ENCODE measurements at regions not wholly inside any gene's neighbourhood (a gene's known extent, or its start where the extent isn't known, plus 50 kb on each side); places are given as distances from the start of the nearest gene placed in this dataset.

GRCh38 chr4:28973587-28974350 is 1746.4 kb upstream of the PCDH7 start:
- Histone ChIP-seq H3K36me3 (ENCODE audit: control insufficient read depth, low read length) (no peaks in the 10 kb centered on the region), H4K20me1 (ENCODE audit: control insufficient read depth, insufficient read depth, low read depth, low read length) (no peaks in the 10 kb centered on the region), H3K4me2 (ENCODE audit: low read length) (no peak overlapping the region), H3K4me1 (ENCODE audit: control insufficient read depth, low read length) (no peaks in the 10 kb centered on the region), H3K27ac (ENCODE audit: low read depth, low read length) (no peak overlapping the region), H3F3A (ENCODE audit: control insufficient read depth, insufficient read depth) (no peaks in the 10 kb centered on the region), H3K27me3 (ENCODE audit: control insufficient read depth, low read length) (no peaks in the 10 kb centered on the region), H3K9me3 (ENCODE audit: control insufficient read depth, insufficient read depth, low read length) (no peaks in the 10 kb centered on the region; the same call in 1 of the 2 replicates), H3K9me2 (replicated peaks; ENCODE audit: control insufficient read depth, low read length) (no peaks in the 10 kb centered on the region), H3K4me3 (ENCODE audit: low read length) (no peak overlapping the region), H3K79me2 (ENCODE audit: control insufficient read depth, low read length) (no peaks in the 10 kb centered on the region)
- TF ChIP-seq, protein P1, sequence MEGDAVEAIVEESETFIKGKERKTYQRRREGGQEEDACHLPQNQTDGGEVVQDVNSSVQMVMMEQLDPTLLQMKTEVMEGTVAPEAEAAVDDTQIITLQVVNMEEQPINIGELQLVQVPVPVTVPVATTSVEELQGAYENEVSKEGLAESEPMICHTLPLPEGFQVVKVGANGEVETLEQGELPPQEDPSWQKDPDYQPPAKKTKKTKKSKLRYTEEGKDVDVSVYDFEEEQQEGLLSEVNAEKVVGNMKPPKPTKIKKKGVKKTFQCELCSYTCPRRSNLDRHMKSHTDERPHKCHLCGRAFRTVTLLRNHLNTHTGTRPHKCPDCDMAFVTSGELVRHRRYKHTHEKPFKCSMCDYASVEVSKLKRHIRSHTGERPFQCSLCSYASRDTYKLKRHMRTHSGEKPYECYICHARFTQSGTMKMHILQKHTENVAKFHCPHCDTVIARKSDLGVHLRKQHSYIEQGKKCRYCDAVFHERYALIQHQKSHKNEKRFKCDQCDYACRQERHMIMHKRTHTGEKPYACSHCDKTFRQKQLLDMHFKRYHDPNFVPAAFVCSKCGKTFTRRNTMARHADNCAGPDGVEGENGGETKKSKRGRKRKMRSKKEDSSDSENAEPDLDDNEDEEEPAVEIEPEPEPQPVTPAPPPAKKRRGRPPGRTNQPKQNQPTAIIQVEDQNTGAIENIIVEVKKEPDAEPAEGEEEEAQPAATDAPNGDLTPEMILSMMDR (IDR thresholded peaks at IDR 0.05; ENCODE audit: low read depth, low read length, poor library complexity, severe bottlenecking), result no peak
- no peak for TF ChIP-seq EZH2phosphoT487 (IDR thresholded peaks at IDR 0.05; ENCODE audit: borderline replicate concordance, low read length)

GRCh38 chr4:28976369-28976768 is 1743.8 kb upstream of the PCDH7 start:
- Histone ChIP-seq H3K27me3 (ENCODE audit: control insufficient read depth, low read length) (no peaks in the 10 kb centered on the region), H3K79me2 (ENCODE audit: control insufficient read depth, low read length) (no peaks in the 10 kb centered on the region), H3K27ac (ENCODE audit: low read depth, low read length) (no peak overlapping the region), H4K20me1 (ENCODE audit: control insufficient read depth, insufficient read depth, low read depth, low read length) (no peaks in the 10 kb centered on the region), H3K4me3 (ENCODE audit: low read length) (no peak overlapping the region), H3K9me3 (ENCODE audit: control insufficient read depth, insufficient read depth, low read length) (no peaks in the 10 kb centered on the region), H3K36me3 (ENCODE audit: control insufficient read depth, low read length) (no peaks in the 10 kb centered on the region), H3K9me2 (replicated peaks; ENCODE audit: control insufficient read depth, low read length) (no peaks in the 10 kb centered on the region), H3K4me1 (ENCODE audit: control insufficient read depth, low read length) (no peaks in the 10 kb centered on the region), H3K4me2 (ENCODE audit: low read length) (no peak overlapping the region), H3F3A (ENCODE audit: control insufficient read depth, insufficient read depth) (no peaks in the 10 kb centered on the region)
- TF ChIP-seq, protein P1 (IDR thresholded peaks at IDR 0.05; ENCODE audit: low read depth, low read length, poor library complexity, severe bottlenecking), result no peak
- no peak for TF ChIP-seq EZH2phosphoT487 (IDR thresholded peaks at IDR 0.05; ENCODE audit: borderline replicate concordance, low read length)

DNA sequence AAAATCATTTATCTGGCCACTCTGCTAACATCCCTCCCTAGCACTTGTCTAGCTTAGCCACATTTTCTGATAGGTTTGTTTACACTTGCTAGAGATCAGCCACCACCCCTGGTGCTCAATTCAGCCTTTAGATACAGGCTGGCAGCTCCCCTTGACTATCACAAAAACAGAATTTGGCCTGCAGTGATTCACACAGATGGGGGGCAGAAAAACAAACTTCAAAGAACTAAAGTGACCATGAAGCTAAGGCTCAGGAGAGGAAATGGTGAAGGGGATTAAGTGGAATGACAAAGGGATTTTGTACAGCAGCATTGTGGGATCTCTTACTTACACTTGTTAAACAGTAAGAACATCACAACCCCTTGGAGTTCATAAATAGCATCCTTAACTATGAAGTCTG is 1718.0 kb upstream of the PCDH7 start:
- Histone ChIP-seq H4K20me1 (ENCODE audit: control insufficient read depth, insufficient read depth, low read depth, low read length) (no peaks in the 10 kb centered on the region), H3K9me2 (replicated peaks; ENCODE audit: control insufficient read depth, low read length) (no peaks in the 10 kb centered on the region), H3K4me3 (ENCODE audit: low read length) (no peak overlapping the region), H3K36me3 (ENCODE audit: control insufficient read depth, low read length) (no peaks in the 10 kb centered on the region), H3K4me2 (ENCODE audit: low read length) (no peak overlapping the region), H3K27me3 (ENCODE audit: control insufficient read depth, low read length) (no peaks in the 10 kb centered on the region), H3K79me2 (ENCODE audit: control insufficient read depth, low read length) (no peaks in the 10 kb centered on the region), H3K27ac (ENCODE audit: low read depth, low read length) (no peak overlapping the region), H3F3A (ENCODE audit: control insufficient read depth, insufficient read depth) (no peaks in the 10 kb centered on the region), H3K4me1 (ENCODE audit: control insufficient read depth, low read length) (no peaks in the 10 kb centered on the region), H3K9me3 (ENCODE audit: control insufficient read depth, insufficient read depth, low read length) (no peaks in the 10 kb centered on the region)
- TF ChIP-seq EZH2phosphoT487 (IDR thresholded peaks at IDR 0.05; ENCODE audit: borderline replicate concordance, low read length), result no peak
- TF ChIP-seq, protein P1 (IDR thresholded peaks at IDR 0.05; ENCODE audit: low read depth, low read length, poor library complexity, severe bottlenecking), result no peak

Data from DOHH2 (cell line).